ENCODE measurements at regions not wholly inside any gene's neighbourhood (a gene's known extent, or its start where the extent isn't known, plus 50 kb on each side); places are given as distances from the start of the nearest gene placed in this dataset.

GRCh38 chr15:92797168-92798052 is 102.7 kb upstream of the CHD2 start:
- Histone ChIP-seq H3K36me3 (replicated peaks in 1 of 2; ENCODE audit: control insufficient read depth in 1 of 2, insufficient read depth in 2 of 2, low read length in 2 of 2) (no peaks in the 10 kb centered on the region), H3K9ac (ENCODE audit: insufficient read depth, low read depth, low read length) (peak overlapping the region; percentile 73; the same call in 1 of the 2 replicates), H4K20me1 (ENCODE audit: insufficient read depth, low read length) (no peaks in the 10 kb centered on the region), H3K79me2 (ENCODE audit: insufficient read depth, low read length) (peaks cover 21% of the 10 kb centered on the region), H3K4me1 (ENCODE audit: insufficient read depth, low read length) (peaks cover 47% of the 10 kb centered on the region), H3K4me2 (ENCODE audit: low read depth, low read length) (peak overlapping the region; percentile 95), H3K27ac (ENCODE audit: extremely low read length, insufficient read depth, low read length) (peak overlapping the region; percentile 15), H3K4me3 (replicated peaks in 1 of 3; ENCODE audit: insufficient read depth in 1 of 3, low read depth in 2 of 3, low read length in 3 of 3) (peak overlapping the region in 2 of 3 experiments; percentile 46 to 65; a peak in 1 of 6 replicates), H3K9me3 (ENCODE audit: low read length) (no peaks in the 10 kb centered on the region), H2AFZ (ENCODE audit: low read length) (no peak overlapping the region), H3K27me3 (ENCODE audit: control insufficient read depth in 1 of 2, insufficient read depth in 2 of 2, low read length in 2 of 2) (no peaks in the 10 kb centered on the region)
- ATAC-seq (peak; percentile 27), FAIRE-seq (peak; percentile 76), DNase-seq (ENCODE audit: low spot score) (peak; percentile 78)
- no TSS peak for BruUV-seq (replicated peaks)
- WGBS (ENCODE audit: low lambda C conversion rate), result 82% methylated on average over 12 of the region's 12 CpGs
- intact Hi-C loops (cut with micrococcal nuclease; ENCODE audit: unreplicated experiment), result loop anchor here (1.0 kb wide), 1 partner anchor 121 kb away; no protein-coding TSS in a partner anchor
- in situ Hi-C loops (cut with HindIII; ENCODE audit: extremely low pct_ligation_motif_present, low pct_unique_long_range_greater_than_20kb), result loop anchor here (25.0 kb wide), 1 partner anchor 215 kb away; no protein-coding TSS in a partner anchor
- ChIA-PET POLR2A (interaction anchor here (1.0 to 4.1 kb wide), 10 partner anchors 8 to 135 kb away, joined by 3 to 67 read pairs (median 4); partner anchors contain the start of gene CHD2), CTCF (ENCODE audit: low intra/inter-chr PET ratio, low total read pairs) (interaction anchor here (2.3 kb wide), 1 partner anchor 120 kb away, joined by 22 read pairs; no protein-coding TSS in a partner anchor)
- TF ChIP-seq RFX1 (IDR thresholded peaks at IDR 0.05) (no peak), ZKSCAN1 (IDR thresholded peaks at IDR 0.05; ENCODE audit: low read length) (peak; percentile 77), ZFP62 (CRISPR knock-in tag; IDR thresholded peaks at IDR 0.05) (no peak), ZBTB38 (CRISPR knock-in tag; IDR thresholded peaks at IDR 0.05) (0 out of 2 replicates have a peak, but pooled peaks have one; percentile 37), KAT8 (CRISPR knock-in tag; IDR thresholded peaks at IDR 0.05) (peak; percentile 38; the same call in 1 of the 2 replicates), ARID3A (IDR thresholded peaks at IDR 0.05; ENCODE audit: low read depth, low read length) (peak; percentile 84; the same call in 1 of the 2 replicates), KLF16 (CRISPR knock-in tag; IDR thresholded peaks at IDR 0.05) (peak in 1 of 2 experiments; percentile 35; a peak in 1 of 4 replicates), PRDM10 (CRISPR knock-in tag; IDR thresholded peaks at IDR 0.05; ENCODE audit: low read depth) (no peak), NFYC (CRISPR knock-in tag; IDR thresholded peaks at IDR 0.05) (no peak), ZGPAT (CRISPR knock-in tag; IDR thresholded peaks at IDR 0.05) (0 out of 2 replicates have a peak, but pooled peaks have one; percentile 16), CTCF (CRISPR knock-in tag; IDR thresholded peaks at IDR 0.05) (peak; percentile 74), AKAP8 (CRISPR knock-in tag; IDR thresholded peaks at IDR 0.05) (no peak), ZNF230 (CRISPR knock-in tag; IDR thresholded peaks at IDR 0.05) (no peak), AHR (CRISPR knock-in tag; IDR thresholded peaks at IDR 0.05) (no peak)
